Endothelial cell of hepatic sinusoid (primary cell): ENCODE measurements at regions not wholly inside any gene's neighbourhood (a gene's known extent, or its start where the extent isn't known, plus 50 kb on each side); places are given as distances from the start of the nearest gene placed in this dataset.

Experiments
- in situ Hi-C: cut with HindIII; loops from 2 replicates; pipeline ENCODE4 v1.10.0; 2017; ENCODE audit warnings: low sequenced_read_pairs

DNA sequence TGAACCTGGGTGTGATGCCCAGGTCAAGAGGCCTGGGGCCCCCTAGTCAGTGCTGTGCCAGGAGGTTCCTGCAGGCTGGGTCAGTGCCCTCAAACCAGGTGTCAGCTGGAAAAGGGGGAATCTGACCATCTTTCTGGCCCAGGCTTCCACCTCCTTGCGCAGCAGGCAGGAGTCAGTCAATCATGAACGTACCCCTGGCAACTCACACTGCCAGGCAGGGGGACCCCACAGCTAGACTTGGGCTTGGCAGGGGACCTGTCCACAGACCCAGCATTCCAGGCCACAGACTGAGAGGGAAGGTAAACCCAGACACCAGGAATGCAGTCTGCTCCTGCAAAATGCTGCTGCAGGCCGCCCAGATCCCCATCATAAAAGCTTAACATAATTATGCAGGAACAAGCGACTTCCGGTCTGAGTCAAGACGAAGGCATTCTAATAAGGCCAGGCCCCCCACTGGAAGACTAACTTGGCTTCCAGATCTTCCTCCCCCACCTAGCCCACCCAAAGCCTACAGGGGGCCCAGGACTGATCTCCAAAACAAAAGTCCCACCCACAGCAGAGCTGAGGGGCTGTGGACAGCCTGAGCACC is 156.3 kb downstream of the BCOR start:
- in situ Hi-C loops: no loop called here

GRCh38 chrX:39944416-39944815 is 153.3 kb downstream of the BCOR start:
- in situ Hi-C loops: no loop called here

DNA sequence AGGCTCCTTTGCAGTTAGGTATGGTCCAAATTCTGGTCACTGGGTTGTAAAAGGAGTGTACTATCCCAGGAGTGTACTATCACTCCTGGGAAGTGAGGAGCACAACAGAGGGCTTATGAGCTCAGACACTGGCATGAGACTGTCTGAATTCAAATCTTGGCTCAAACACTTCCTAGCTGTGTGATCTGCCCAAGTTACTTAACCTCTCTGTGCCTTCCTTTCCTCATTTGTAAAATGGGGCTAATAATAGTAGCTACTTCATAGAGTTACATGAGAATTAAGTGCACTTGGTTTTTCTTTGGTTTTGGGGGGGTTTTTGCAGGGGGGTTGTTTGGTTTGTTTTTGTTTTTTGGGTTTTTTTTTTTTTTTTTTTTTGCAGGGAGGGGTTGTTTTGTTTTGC is 152.0 kb downstream of the BCOR start:
- in situ Hi-C loops: no loop called here

- in situ Hi-C loops: no loop called here
These were observed 150.9 kb downstream of the BCOR start for GRCh38 chrX:39946822-39947221.

- in situ Hi-C loops: no loop called here
These were observed 149.2 kb downstream of the BCOR start for GRCh38 chrX:39948582-39948981.

- in situ Hi-C loops: no loop called here
These were observed 147.6 kb downstream of the BCOR start for GRCh38 chrX:39950018-39950688.

- in situ Hi-C loops: no loop called here
These were observed 144.8 kb downstream of the BCOR start for GRCh38 chrX:39952989-39953388.

DNA sequence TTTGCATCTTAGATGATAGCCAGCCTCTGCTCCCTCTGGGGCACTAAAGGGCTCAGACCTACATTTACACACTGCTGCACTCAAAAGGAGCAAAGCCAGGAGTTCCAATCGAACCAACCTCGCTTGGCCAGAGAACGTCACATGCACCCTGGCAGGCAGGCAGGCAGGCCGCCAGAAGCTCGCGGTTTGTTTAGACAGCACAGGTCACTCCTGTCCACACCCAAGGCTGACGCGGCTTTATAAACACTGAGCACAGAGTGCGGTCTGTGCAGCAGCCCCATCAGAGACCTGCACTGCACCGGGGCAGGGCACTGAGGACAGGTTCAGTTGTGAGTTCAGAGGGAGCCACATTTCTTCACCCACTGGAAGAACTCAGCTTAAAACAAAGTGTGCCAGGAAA is 143.9 kb downstream of the BCOR start:
- in situ Hi-C loops: no loop called here

DNA sequence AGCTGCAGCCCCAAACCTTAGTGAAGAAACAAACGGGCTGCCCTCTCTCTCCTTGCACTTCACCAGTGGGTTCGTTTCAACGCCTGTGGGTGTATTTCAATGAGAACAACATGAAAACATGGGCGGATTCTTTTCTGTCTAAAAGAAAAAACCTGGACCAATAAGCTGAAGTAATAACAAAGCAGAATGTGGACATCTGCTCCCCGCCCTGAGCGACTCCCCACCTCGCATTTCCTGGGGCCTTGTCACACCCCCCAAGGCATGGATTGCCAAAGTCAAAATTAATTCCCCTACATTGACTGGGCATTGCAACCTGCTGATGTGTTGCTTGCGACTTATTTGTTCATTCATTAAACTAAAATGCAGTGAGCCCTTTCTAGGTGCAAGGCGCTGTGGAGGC is 142.9 kb downstream of the BCOR start:
- in situ Hi-C loops: no loop called here

DNA sequence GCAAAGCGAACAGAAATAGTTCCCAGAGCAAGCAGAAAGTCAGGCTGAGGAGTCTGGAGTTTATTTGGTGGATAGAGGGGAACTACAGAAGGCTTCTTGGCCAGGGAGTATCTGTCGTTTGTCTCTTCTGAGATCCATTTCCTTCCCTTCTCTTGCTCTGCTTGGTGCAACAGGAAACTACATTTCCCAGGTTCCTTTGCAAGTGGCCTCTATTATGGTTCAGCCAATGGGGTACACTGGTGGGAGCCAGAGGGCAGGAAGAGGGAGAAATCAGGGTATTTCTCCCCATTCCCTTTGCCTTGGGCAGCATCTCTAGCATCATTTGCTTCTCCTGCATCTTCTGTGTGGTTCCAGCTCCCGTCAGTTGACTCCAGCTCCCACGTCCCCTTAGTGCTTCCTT is 142.1 kb downstream of the BCOR start:
- in situ Hi-C loops: no loop called here

GRCh38 chrX:39956803-39957394 is 140.9 kb downstream of the BCOR start:
- in situ Hi-C loops: no loop called here

- in situ Hi-C loops: no loop called here
These were observed 139.8 kb downstream of the BCOR start for GRCh38 chrX:39957816-39958566.

DNA sequence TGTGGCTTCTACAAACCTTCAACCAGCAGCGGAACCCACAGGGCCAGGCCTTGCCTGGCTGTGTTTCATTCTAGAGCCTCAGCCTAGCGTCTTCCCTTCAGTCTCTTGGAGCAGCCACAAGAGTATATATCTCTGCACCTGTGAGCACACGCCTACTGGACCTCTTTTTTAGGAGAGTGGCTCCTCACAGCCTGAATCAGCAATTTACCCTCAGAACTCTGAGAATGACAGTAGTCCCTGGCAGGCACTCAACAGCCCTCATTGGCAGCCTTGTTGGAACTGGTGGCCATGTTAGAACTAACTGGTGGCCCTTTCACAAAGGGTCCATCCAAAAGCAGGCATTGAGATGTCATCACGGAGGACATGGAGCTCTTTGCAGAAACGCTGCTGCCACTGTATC is 138.9 kb downstream of the BCOR start:
- in situ Hi-C loops: no loop called here

- in situ Hi-C loops: loop anchor here (5.0 kb wide), 1 partner anchor 67 kb away; no protein-coding TSS in a partner anchor
These were observed 137.5 kb downstream of the BCOR start for GRCh38 chrX:39960219-39960618.

DNA sequence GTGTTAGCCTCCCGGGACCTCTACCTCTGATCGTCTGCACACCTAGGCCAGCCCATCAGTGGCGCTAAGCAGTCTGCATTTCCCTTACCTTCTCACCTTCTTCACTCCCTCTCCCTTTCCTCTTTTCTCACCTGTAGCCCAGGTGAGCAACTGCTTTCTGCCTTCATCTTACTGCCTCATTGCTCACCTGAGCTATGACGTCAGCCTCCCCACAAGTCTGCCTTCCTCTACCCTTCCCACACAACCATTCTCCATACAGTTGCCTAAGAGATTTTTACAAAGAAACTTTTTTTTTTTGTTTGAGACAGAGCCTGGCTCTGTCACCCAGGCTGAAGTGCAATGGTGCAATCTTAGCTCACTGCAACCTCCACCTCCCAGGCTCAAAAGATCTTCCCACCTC is 136.3 kb downstream of the BCOR start:
- in situ Hi-C loops: loop anchor here (5.0 kb wide), 1 partner anchor 66 kb away; no protein-coding TSS in a partner anchor

GRCh38 chrX:39965051-39965573 is 132.6 kb downstream of the BCOR start:
- in situ Hi-C loops: no loop called here

DNA sequence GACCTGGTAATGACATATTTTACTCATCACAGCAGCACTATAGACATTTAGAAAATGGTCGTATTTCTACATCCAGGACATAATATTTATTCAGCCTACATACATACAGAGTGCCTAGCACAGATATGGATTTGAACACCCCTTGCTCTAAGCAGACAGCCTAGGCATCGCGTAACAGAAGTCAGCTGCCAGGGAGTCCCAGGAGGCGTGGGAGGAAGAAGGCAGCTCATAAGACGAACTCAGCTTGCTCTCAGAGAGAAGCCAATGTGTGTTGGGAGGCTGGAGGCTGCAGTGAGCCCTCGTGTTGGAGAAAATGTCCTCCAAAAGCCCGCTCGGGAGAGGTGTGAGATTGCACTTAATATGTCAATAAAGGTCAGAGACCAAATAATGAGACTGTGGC is 131.6 kb downstream of the BCOR start:
- in situ Hi-C loops: no loop called here

DNA sequence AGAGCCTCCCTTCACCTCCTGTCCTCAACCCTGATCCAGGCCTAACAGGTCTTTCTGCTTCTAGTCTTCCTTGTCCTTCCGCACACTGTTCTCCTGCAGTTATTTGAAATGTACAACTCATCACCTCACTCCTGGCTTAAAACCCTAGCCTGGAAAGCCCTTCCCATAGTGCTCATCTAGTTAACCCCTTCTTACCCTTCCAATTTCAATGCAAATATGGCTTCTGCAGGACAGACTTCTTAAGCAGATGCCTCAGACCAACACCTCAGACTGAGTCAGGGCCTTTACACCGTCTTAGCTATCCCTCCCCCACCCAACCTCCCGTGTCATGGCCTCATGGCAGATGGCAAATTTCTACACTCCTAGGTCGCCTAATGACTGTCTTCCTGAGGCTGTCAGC is 130.4 kb downstream of the BCOR start:
- in situ Hi-C loops: no loop called here

DNA sequence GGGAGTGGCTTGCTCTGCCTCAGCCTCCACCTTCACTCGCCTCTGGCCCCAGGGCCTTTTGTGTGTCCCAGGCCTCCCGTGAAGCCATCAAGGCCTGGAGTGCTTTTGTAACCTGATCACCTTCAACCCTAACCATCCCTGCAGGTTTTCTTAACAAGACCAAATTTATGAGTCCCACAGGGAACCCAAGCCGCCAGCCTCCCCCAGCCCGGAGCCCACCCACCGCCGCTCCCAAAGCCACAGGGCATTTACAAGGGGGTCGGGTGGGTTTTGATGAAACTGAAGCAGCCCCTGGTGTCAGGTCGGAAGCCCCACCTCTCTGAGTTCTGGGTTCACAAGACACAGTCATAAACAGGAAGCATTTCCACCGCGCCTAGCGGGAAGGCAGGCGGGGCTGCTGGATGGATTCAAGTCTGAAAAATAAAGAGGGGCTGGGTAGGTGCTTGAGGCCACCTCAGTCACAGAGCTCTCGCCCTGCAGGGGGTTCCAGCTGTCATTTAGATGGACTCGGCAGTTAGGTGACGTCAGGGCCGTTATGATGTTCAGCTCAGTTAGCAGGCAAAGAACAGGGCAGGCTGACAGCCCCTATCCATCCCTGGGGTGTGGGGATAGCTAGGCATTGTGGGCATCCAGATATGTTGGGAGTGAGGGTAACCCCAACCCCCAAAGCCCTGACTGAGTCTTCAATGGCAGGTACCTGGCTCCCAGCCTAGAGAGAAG is 128.5 kb downstream of the BCOR start:
- in situ Hi-C loops: no loop called here

GRCh38 chrX:39969819-39970504 is 127.8 kb downstream of the BCOR start:
- in situ Hi-C loops: loop anchor here (5.0 kb wide), 2 partner anchors 38 to 87 kb away; no protein-coding TSS in a partner anchor
